ENCODE measurements at regions not wholly inside any gene's neighbourhood (a gene's known extent, or its start where the extent isn't known, plus 50 kb on each side); places are given as distances from the start of the nearest gene placed in this dataset.
"Not testable (repeated sequence)": the region's sequence is repeated elsewhere in the genome, so short reads cannot be mapped to it uniquely, and the experiment has no call there.

- H2BK120ac ChIP-seq (ENCODE audit: low read depth, low read length); H3K9ac ChIP-seq (ENCODE audit: low read length); H3K4me2 ChIP-seq (ENCODE audit: low read length, poor library complexity, severe bottlenecking); H3K27ac ChIP-seq (ENCODE audit: low read length, poor library complexity, severe bottlenecking); H3K23ac ChIP-seq (ENCODE audit: low read length in 2 of 2); H3K4me1 ChIP-seq (ENCODE audit: control insufficient read depth, insufficient read depth, low read depth, low read length); H2BK12ac ChIP-seq (ENCODE audit: low read length in 2 of 2); H3K4ac ChIP-seq (ENCODE audit: low read depth in 1 of 2, low read length in 2 of 2); H3K79me1 ChIP-seq (replicated peaks; ENCODE audit: low read length, poor library complexity, severe bottlenecking); H3K18ac ChIP-seq (ENCODE audit: low read depth in 1 of 2, low read length in 2 of 2); H3K27me3 ChIP-seq (ENCODE audit: control insufficient read depth in 1 of 2, insufficient read depth in 1 of 2, low read length in 2 of 2); H3K36me3 ChIP-seq (ENCODE audit: control insufficient read depth in 1 of 2, insufficient read depth in 2 of 2, low read depth in 1 of 2, low read length in 2 of 2); H4K8ac ChIP-seq (ENCODE audit: low read length); H4K91ac ChIP-seq (ENCODE audit: low read length); H2BK5ac ChIP-seq (ENCODE audit: low read depth, low read length, poor library complexity, severe bottlenecking); H2AK5ac ChIP-seq (ENCODE audit: low read length, severe bottlenecking); H3K9me3 ChIP-seq (ENCODE audit: control insufficient read depth, low read length); H3K14ac ChIP-seq (ENCODE audit: low read length in 2 of 2); H2AFZ ChIP-seq (ENCODE audit: low read depth, low read length); H3K4me3 ChIP-seq (ENCODE audit: insufficient read depth in 1 of 2, low read depth in 1 of 2, low read length in 2 of 2); H2BK15ac ChIP-seq (ENCODE audit: low read depth, poor library complexity, severe bottlenecking); DNase-seq: not testable (repeated sequence)
- 89% methylated on average over 4 of the region's 5 CpGs for WGBS
Observed at GRCh38 chr3:87538722-87539121, 262.3 kb upstream of the POU1F1 start.

DNA sequence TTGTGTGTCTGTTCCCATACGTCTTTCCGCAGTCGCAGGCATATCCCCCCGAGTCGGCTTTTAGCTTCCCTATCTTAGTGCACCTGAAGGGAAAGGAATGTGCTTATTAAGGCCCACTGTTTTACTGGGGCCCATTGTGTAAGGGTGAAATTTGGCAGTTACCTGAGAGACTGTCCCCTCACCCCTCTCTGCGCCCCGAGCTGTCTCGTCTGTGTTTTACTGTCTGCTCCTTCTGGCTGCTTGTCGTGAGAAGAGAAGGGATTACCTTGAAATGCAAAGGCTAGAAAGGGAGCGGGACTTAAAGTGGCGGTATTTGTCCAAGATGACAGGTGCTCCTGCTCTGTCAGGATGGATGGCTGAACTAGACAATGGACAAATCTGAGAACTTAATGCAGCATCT lies 233.0 kb upstream of the POU1F1 start:
- Histone ChIP-seq H3K79me1 (replicated peaks; ENCODE audit: low read length, poor library complexity, severe bottlenecking) (no peaks in the 10 kb centered on the region), H4K91ac (ENCODE audit: low read length) (no peak overlapping the region), H2AFZ (ENCODE audit: low read depth, low read length) (no peak overlapping the region), H4K8ac (ENCODE audit: low read length) (no peak overlapping the region), H3K9ac (ENCODE audit: low read length) (no peak overlapping the region), H3K14ac (ENCODE audit: low read length in 2 of 2) (no peak overlapping the region), H3K4me1 (ENCODE audit: control insufficient read depth, insufficient read depth, low read depth, low read length) (no peaks in the 10 kb centered on the region), H3K4ac (ENCODE audit: low read depth in 1 of 2, low read length in 2 of 2) (no peak overlapping the region), H2BK15ac (ENCODE audit: low read depth, poor library complexity, severe bottlenecking) (no peak overlapping the region), H3K36me3 (ENCODE audit: control insufficient read depth in 1 of 2, insufficient read depth in 2 of 2, low read depth in 1 of 2, low read length in 2 of 2) (no peaks in the 10 kb centered on the region), H2BK5ac (ENCODE audit: low read depth, low read length, poor library complexity, severe bottlenecking) (no peak overlapping the region), H3K4me3 (ENCODE audit: insufficient read depth in 1 of 2, low read depth in 1 of 2, low read length in 2 of 2) (no peak overlapping the region), H3K23ac (ENCODE audit: low read length in 2 of 2) (no peak overlapping the region), H3K27me3 (ENCODE audit: control insufficient read depth in 1 of 2, insufficient read depth in 1 of 2, low read length in 2 of 2) (no peaks in the 10 kb centered on the region), H2AK5ac (ENCODE audit: low read length, severe bottlenecking) (no peak overlapping the region), H2BK120ac (ENCODE audit: low read depth, low read length) (no peak overlapping the region), H2BK12ac (ENCODE audit: low read length in 2 of 2) (no peak overlapping the region), H3K9me3 (ENCODE audit: control insufficient read depth, low read length) (no peaks in the 10 kb centered on the region), H3K18ac (ENCODE audit: low read depth in 1 of 2, low read length in 2 of 2) (no peak overlapping the region), H3K4me2 (ENCODE audit: low read length, poor library complexity, severe bottlenecking) (no peak overlapping the region), H3K27ac (ENCODE audit: low read length, poor library complexity, severe bottlenecking) (no peak overlapping the region)
- WGBS = 53% methylated on average over 11 of the region's 11 CpGs
- no peak for DNase-seq

DNA sequence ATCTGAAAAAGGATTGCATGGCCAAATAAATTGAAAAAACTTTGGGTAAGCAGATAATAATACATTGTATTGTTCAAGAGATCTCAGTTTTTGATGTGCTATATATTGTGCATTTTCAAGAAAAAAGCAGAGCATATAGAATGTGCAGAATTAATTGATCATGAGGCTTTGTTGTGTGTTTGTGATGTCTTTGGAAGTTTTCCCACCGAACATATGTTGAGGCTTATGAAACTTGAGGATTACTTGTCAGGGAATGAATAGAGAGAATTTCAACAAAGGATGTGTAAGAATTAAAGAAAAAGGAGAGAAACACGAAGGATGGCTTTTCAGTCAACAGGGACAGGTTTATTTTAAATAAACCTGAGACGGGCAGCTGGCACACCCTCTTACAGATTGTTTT lies 232.5 kb upstream of the POU1F1 start:
- no peak overlapping the region for H2AFZ ChIP-seq (ENCODE audit: low read depth, low read length)
- H3K18ac ChIP-seq (ENCODE audit: low read depth in 1 of 2, low read length in 2 of 2) = no peak overlapping the region
- no peaks in the 10 kb centered on the region for H3K4me1 ChIP-seq (ENCODE audit: control insufficient read depth, insufficient read depth, low read depth, low read length)
- no peak overlapping the region for H3K4me3 ChIP-seq (ENCODE audit: insufficient read depth in 1 of 2, low read depth in 1 of 2, low read length in 2 of 2)
- no peak overlapping the region for H2BK5ac ChIP-seq (ENCODE audit: low read depth, low read length, poor library complexity, severe bottlenecking)
- no peak overlapping the region for H2BK120ac ChIP-seq (ENCODE audit: low read depth, low read length)
- H3K23ac ChIP-seq (ENCODE audit: low read length in 2 of 2) = no peak overlapping the region
- no peak overlapping the region for H4K91ac ChIP-seq (ENCODE audit: low read length)
- no peak overlapping the region for H3K4ac ChIP-seq (ENCODE audit: low read depth in 1 of 2, low read length in 2 of 2)
- no peaks in the 10 kb centered on the region for H3K36me3 ChIP-seq (ENCODE audit: control insufficient read depth in 1 of 2, insufficient read depth in 2 of 2, low read depth in 1 of 2, low read length in 2 of 2)
- H2BK15ac ChIP-seq (ENCODE audit: low read depth, poor library complexity, severe bottlenecking) = no peak overlapping the region
- H3K27me3 ChIP-seq (ENCODE audit: control insufficient read depth in 1 of 2, insufficient read depth in 1 of 2, low read length in 2 of 2) = no peaks in the 10 kb centered on the region
- no peaks in the 10 kb centered on the region for H3K79me1 ChIP-seq (replicated peaks; ENCODE audit: low read length, poor library complexity, severe bottlenecking)
- WGBS = 78% methylated on average over 3 of the region's 3 CpGs
- H3K4me2 ChIP-seq (ENCODE audit: low read length, poor library complexity, severe bottlenecking) = no peak overlapping the region
- no peak overlapping the region for H4K8ac ChIP-seq (ENCODE audit: low read length)
- H2AK5ac ChIP-seq (ENCODE audit: low read length, severe bottlenecking) = no peak overlapping the region
- H3K9ac ChIP-seq (ENCODE audit: low read length) = no peak overlapping the region
- H3K9me3 ChIP-seq (ENCODE audit: control insufficient read depth, low read length) = no peaks in the 10 kb centered on the region
- DNase-seq = no peak
- no peak overlapping the region for H3K14ac ChIP-seq (ENCODE audit: low read length in 2 of 2)
- H2BK12ac ChIP-seq (ENCODE audit: low read length in 2 of 2) = no peak overlapping the region
- H3K27ac ChIP-seq (ENCODE audit: low read length, poor library complexity, severe bottlenecking) = no peak overlapping the region

GRCh38 chr3:87507753-87508152 lies 231.4 kb upstream of the POU1F1 start:
- no peak overlapping the region for H2AK5ac ChIP-seq (ENCODE audit: low read length, severe bottlenecking)
- no peaks in the 10 kb centered on the region for H3K36me3 ChIP-seq (ENCODE audit: control insufficient read depth in 1 of 2, insufficient read depth in 2 of 2, low read depth in 1 of 2, low read length in 2 of 2)
- no peak overlapping the region for H3K9ac ChIP-seq (ENCODE audit: low read length)
- H3K4me2 ChIP-seq (ENCODE audit: low read length, poor library complexity, severe bottlenecking) = no peak overlapping the region
- no peak overlapping the region for H3K18ac ChIP-seq (ENCODE audit: low read depth in 1 of 2, low read length in 2 of 2)
- H3K4ac ChIP-seq (ENCODE audit: low read depth in 1 of 2, low read length in 2 of 2) = no peak overlapping the region
- no peak overlapping the region for H3K27ac ChIP-seq (ENCODE audit: low read length, poor library complexity, severe bottlenecking)
- no peaks in the 10 kb centered on the region for H3K27me3 ChIP-seq (ENCODE audit: control insufficient read depth in 1 of 2, insufficient read depth in 1 of 2, low read length in 2 of 2)
- H2BK12ac ChIP-seq (ENCODE audit: low read length in 2 of 2) = no peak overlapping the region
- H3K4me1 ChIP-seq (ENCODE audit: control insufficient read depth, insufficient read depth, low read depth, low read length) = no peaks in the 10 kb centered on the region
- H2BK15ac ChIP-seq (ENCODE audit: low read depth, poor library complexity, severe bottlenecking) = no peak overlapping the region
- no peak overlapping the region for H4K8ac ChIP-seq (ENCODE audit: low read length)
- H2BK5ac ChIP-seq (ENCODE audit: low read depth, low read length, poor library complexity, severe bottlenecking) = no peak overlapping the region
- DNase-seq = no peak
- H3K23ac ChIP-seq (ENCODE audit: low read length in 2 of 2) = no peak overlapping the region
- no peak overlapping the region for H3K14ac ChIP-seq (ENCODE audit: low read length in 2 of 2)
- no peaks in the 10 kb centered on the region for H3K79me1 ChIP-seq (replicated peaks; ENCODE audit: low read length, poor library complexity, severe bottlenecking)
- no peak overlapping the region for H3K4me3 ChIP-seq (ENCODE audit: insufficient read depth in 1 of 2, low read depth in 1 of 2, low read length in 2 of 2)
- H2BK120ac ChIP-seq (ENCODE audit: low read depth, low read length) = no peak overlapping the region
- H3K9me3 ChIP-seq (ENCODE audit: control insufficient read depth, low read length) = no peaks in the 10 kb centered on the region
- H4K91ac ChIP-seq (ENCODE audit: low read length) = no peak overlapping the region
- no peak overlapping the region for H2AFZ ChIP-seq (ENCODE audit: low read depth, low read length)
- WGBS = no CpG with 5 or more reads among the region's 1 CpG
